OCI-LY7 (cell line): ENCODE measurements at regions not wholly inside any gene's neighbourhood (a gene's known extent, or its start where the extent isn't known, plus 50 kb on each side); places are given as distances from the start of the nearest gene placed in this dataset.

Experiments
- EZH2phosphoT487 ChIP-seq: fragments of 200-600 bp; sonication (generic); IDR thresholded peaks from 2 replicates; pipeline ENCODE4 v1.6.1; 2018; ENCODE audit warnings: low read depth, borderline replicate concordance, mild to moderate bottlenecking, mixed run types, antibody characterized with exemption, low read length, moderate library complexity, mixed read lengths
- TF ChIP-seq, protein P1 (sequence below): fragments of 200-600 bp; sonication (generic); conservative IDR thresholded peaks from 2 replicates; pipeline ENCODE4 v1.5.1; 2014; ENCODE audit warnings: mild to moderate bottlenecking, antibody characterized with exemption, low read length, moderate library complexity, mixed read lengths

DNA sequence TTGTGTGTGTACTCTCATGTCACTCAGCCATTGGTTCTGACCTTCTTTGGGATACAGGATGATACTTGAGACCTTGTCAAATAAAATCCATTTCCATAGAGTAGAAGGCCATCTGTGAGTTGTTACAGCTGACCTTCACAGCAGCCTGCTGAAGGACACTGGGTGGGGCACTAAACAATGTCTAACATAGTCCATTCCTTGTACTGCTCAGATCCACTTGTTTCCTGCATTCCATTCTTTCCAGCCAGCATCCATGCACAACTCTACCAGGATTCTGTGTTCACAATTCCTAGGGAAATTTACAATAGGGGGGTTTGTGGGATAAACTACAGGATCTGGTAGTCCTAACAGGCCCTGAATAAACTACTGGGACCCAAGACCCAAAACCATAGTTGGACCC is 286.4 kb downstream of the RASEF start:
- TF ChIP-seq, protein P1, sequence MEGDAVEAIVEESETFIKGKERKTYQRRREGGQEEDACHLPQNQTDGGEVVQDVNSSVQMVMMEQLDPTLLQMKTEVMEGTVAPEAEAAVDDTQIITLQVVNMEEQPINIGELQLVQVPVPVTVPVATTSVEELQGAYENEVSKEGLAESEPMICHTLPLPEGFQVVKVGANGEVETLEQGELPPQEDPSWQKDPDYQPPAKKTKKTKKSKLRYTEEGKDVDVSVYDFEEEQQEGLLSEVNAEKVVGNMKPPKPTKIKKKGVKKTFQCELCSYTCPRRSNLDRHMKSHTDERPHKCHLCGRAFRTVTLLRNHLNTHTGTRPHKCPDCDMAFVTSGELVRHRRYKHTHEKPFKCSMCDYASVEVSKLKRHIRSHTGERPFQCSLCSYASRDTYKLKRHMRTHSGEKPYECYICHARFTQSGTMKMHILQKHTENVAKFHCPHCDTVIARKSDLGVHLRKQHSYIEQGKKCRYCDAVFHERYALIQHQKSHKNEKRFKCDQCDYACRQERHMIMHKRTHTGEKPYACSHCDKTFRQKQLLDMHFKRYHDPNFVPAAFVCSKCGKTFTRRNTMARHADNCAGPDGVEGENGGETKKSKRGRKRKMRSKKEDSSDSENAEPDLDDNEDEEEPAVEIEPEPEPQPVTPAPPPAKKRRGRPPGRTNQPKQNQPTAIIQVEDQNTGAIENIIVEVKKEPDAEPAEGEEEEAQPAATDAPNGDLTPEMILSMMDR: no peak
- no peak for TF ChIP-seq EZH2phosphoT487
